ENCODE measurements at regions not wholly inside any gene's neighbourhood (a gene's known extent, or its start where the extent isn't known, plus 50 kb on each side); places are given as distances from the start of the nearest gene placed in this dataset.
"Not testable (repeated sequence)": the region's sequence is repeated elsewhere in the genome, so short reads cannot be mapped to it uniquely, and the experiment has no call there.

- not testable (repeated sequence) for TF ChIP-seq CTCF, POLR2A (IDR thresholded peaks at IDR 0.05)
These were observed 153.1 kb downstream of the POTEM start for GRCh38 chr14:19120383-19120782.

All from sigmoid colon (tissue), 3 donors.